Uterus (tissue), 2 donors: ENCODE measurements at regions not wholly inside any gene's neighbourhood (a gene's known extent, or its start where the extent isn't known, plus 50 kb on each side); places are given as distances from the start of the nearest gene placed in this dataset.

Experiments used
- CTCF ChIP-seq, 4 experiments: fragments of 200-600 bp in 2 of 4; fragments of 450-650 bp in 2 of 4; sonication (generic) in 2 of 4; IDR thresholded peaks; one replicate each; pipeline ENCODE4 v1.5.1; 2016 to 2019; ENCODE audit warnings: antibody characterized with exemption in 4 of 4, mild to moderate bottlenecking in 2 of 4, moderate library complexity in 1 of 4
- POLR2A ChIP-seq, 2 donors: fragments of 450-650 bp; IDR thresholded peaks; one replicate each; pipeline ENCODE4 v1.6.1; 2016; ENCODE audit warnings: antibody characterized with exemption in 2 of 2, mild to moderate bottlenecking in 1 of 2, moderate library complexity in 1 of 2

- TF ChIP-seq CTCF (IDR thresholded peaks at IDR 0.05) (no peak), POLR2A (IDR thresholded peaks at IDR 0.05) (no peak)
Measured at GRCh38 chr1:193486671-193487229, 300.3 kb upstream of the B3GALT2 start.
